H1 (cell line): ENCODE measurements at regions not wholly inside any gene's neighbourhood (a gene's known extent, or its start where the extent isn't known, plus 50 kb on each side); places are given as distances from the start of the nearest gene placed in this dataset.

Experiments
- CTCF ChIA-PET: fragments of 300-600 bp; sonication (Branson Sonifier 250); formaldehyde crosslinking; loops from one replicate; lab custom pipeline; 2021; ENCODE audit not compliant: partially characterized antibody; lab: Charles Lee
- POLR2A ChIA-PET: fragments of 300-600 bp; sonication (Branson Sonifier 250); formaldehyde crosslinking; loops from one replicate; lab custom pipeline; 2021; ENCODE audit warnings: inconsistent platforms; ENCODE audit not compliant: partially characterized antibody; lab: Charles Lee
- DNase-seq, 2 experiments: peaks; one replicate each; pipeline versions ENCODE4 v3.0.0 to v3.0.0-alpha.2; 2010 to 2022; ENCODE audit warnings: low spot score in 2 of 2, low read depth in 1 of 2, mixed read lengths in 1 of 2
- FAIRE-seq: peaks from 2 replicates; lab custom pipeline; 2011; peaks lifted over from hg19 to GRCh38; lab: Jason Lieb, UNC
- H2AFZ ChIP-seq: 2 replicates; pipeline ENCODE4 v1.8.1; 2012; ENCODE audit warnings: low read length, inconsistent platforms
- H2AK5ac ChIP-seq: 2 replicates; pipeline ENCODE4 v1.6.1; 2013; ENCODE audit warnings: low read depth, low read length
- H2BK120ac ChIP-seq: replicated peaks from 2 replicates; pipeline ENCODE3; 2013; ENCODE audit warnings: low read depth, low read length, inconsistent platforms
- H2BK12ac ChIP-seq: 2 replicates; pipeline ENCODE4 v1.6.1; 2013; ENCODE audit warnings: low read depth, low read length
- H2BK15ac ChIP-seq: 2 replicates; pipeline ENCODE4 v1.6.1; 2013; ENCODE audit warnings: low read length
- H2BK20ac ChIP-seq: 2 replicates; pipeline ENCODE4 v1.6.1; 2013; ENCODE audit warnings: low read length
- H2BK5ac ChIP-seq: 2 replicates; pipeline ENCODE4 v1.6.1; 2013; ENCODE audit warnings: low read depth, low read length
- H3K14ac ChIP-seq: 2 replicates; pipeline ENCODE4 v1.6.1; 2013; ENCODE audit warnings: inconsistent platforms; ENCODE audit not compliant: insufficient read length
- H3K18ac ChIP-seq: 2 replicates; pipeline ENCODE4 v1.6.1; 2013; ENCODE audit warnings: low read length; ENCODE audit errors: extremely low read depth
- H3K23ac ChIP-seq: 2 replicates; pipeline ENCODE4 v1.6.1; 2013; ENCODE audit warnings: inconsistent platforms; ENCODE audit not compliant: insufficient read length
- H3K23me2 ChIP-seq: 2 replicates; pipeline ENCODE4 v1.6.1; 2013; ENCODE audit warnings: low read depth, low read length
- H3K27ac ChIP-seq: 2 replicates; pipeline ENCODE4 v1.6.1; 2011; ENCODE audit warnings: low read depth, low read length, inconsistent platforms
- H3K27me3 ChIP-seq, 4 experiments: replicated peaks in 1 of 4; 1 replicate in 1 of 4; 2 replicates in 3 of 4; pipeline versions ENCODE4 v1.6.1 to v1.8.1; 2011 to 2013; ENCODE audit warnings: low read length in 3 of 4, mild to moderate bottlenecking in 3 of 4, inconsistent platforms in 2 of 4, mixed read lengths in 2 of 4, moderate library complexity in 1 of 4; ENCODE audit not compliant: control insufficient read depth in 3 of 4, insufficient read depth in 3 of 4; ENCODE audit errors: extremely low read depth in 1 of 4
- H3K36me3 ChIP-seq, 4 experiments: 2 replicates each; pipeline versions ENCODE4 v1.6.1 to v1.8.1; 2011 to 2013; ENCODE audit warnings: mild to moderate bottlenecking in 4 of 4, low read length in 3 of 4, moderate library complexity in 2 of 4, control low read depth in 1 of 4, inconsistent platforms in 1 of 4; ENCODE audit not compliant: insufficient read depth in 4 of 4, control insufficient read depth in 2 of 4
- H3K4ac ChIP-seq: replicated peaks from 2 replicates; pipeline ENCODE3; 2013; ENCODE audit warnings: low read length, low read depth, mixed read lengths, inconsistent platforms; ENCODE audit not compliant: insufficient read length
- H3K4me1 ChIP-seq, 4 experiments: replicated peaks in 1 of 4; 1 replicate in 1 of 4; 2 replicates in 3 of 4; pipeline versions ENCODE4 v1.6.1 to v1.8.1; 2011 to 2013; ENCODE audit warnings: low read length in 3 of 4, inconsistent platforms in 2 of 4, mixed read lengths in 1 of 4; ENCODE audit not compliant: insufficient read depth in 4 of 4, control insufficient read depth in 3 of 4
- H3K4me2 ChIP-seq, 2 experiments: 2 replicates each; pipeline versions ENCODE4 v1.6.1 to v1.8.1; 2011 to 2013; ENCODE audit warnings: low read depth in 2 of 2, low read length in 2 of 2, control low read depth in 1 of 2, inconsistent platforms in 1 of 2, mild to moderate bottlenecking in 1 of 2; ENCODE audit not compliant: insufficient read depth in 1 of 2
- H3K4me3 ChIP-seq, 4 experiments: fragments of 200-600, 300-600 bp in 1 of 4; sonication (generic), shearing (Covaris generic), sonication (Bioruptor Twin) in 1 of 4; 2 replicates each; pipeline versions ENCODE4 v1.5.1 to v1.8.1; 2011 to 2016; ENCODE audit warnings: low read length in 4 of 4, low read depth in 3 of 4, control low read depth in 2 of 4, inconsistent platforms in 2 of 4, mild to moderate bottlenecking in 2 of 4, mixed read lengths in 1 of 4, moderate library complexity in 1 of 4; ENCODE audit not compliant: insufficient read depth in 2 of 4; ENCODE audit errors: extremely low read depth in 1 of 4
- H3K56ac ChIP-seq: replicated peaks from 2 replicates; pipeline ENCODE3; 2013; ENCODE audit warnings: low read depth, mild to moderate bottlenecking, mixed read lengths, low read length, inconsistent platforms; ENCODE audit not compliant: insufficient read length
- H3K79me1 ChIP-seq: 2 replicates; pipeline ENCODE4 v1.6.1; 2013; ENCODE audit warnings: low read depth, low read length, control low read depth
- H3K79me2 ChIP-seq, 2 experiments: 2 replicates each; pipeline versions ENCODE4 v1.6.1 to v1.8.1; 2012 to 2013; ENCODE audit warnings: low read length in 2 of 2, mild to moderate bottlenecking in 2 of 2, inconsistent platforms in 1 of 2; ENCODE audit not compliant: insufficient read depth in 2 of 2, control insufficient read depth in 1 of 2
- H3K9ac ChIP-seq, 4 experiments: replicated peaks in 1 of 4; 1 replicate in 1 of 4; 2 replicates in 3 of 4; pipeline versions ENCODE4 v1.6.1 to v1.8.1; 2011 to 2013; ENCODE audit warnings: low read depth in 3 of 4, low read length in 3 of 4, control low read depth in 2 of 4, mild to moderate bottlenecking in 2 of 4, moderate library complexity in 2 of 4, inconsistent platforms in 1 of 4; ENCODE audit errors: extremely low read depth in 1 of 4
- H3K9me3 ChIP-seq, 2 experiments: 2 replicates each; pipeline versions ENCODE4 v1.6.1 to v1.8.1; 2012 to 2013; ENCODE audit warnings: mild to moderate bottlenecking in 2 of 2, moderate library complexity in 2 of 2, control low read depth in 1 of 2, inconsistent platforms in 1 of 2, low read depth in 1 of 2, low read length in 1 of 2, mixed read lengths in 1 of 2; ENCODE audit not compliant: insufficient read depth in 2 of 2
- H4K20me1 ChIP-seq, 2 experiments: replicated peaks in 1 of 2; 2 replicates each; pipeline versions ENCODE3 to v1.8.1; 2011 to 2013; ENCODE audit warnings: inconsistent platforms in 2 of 2, low read length in 2 of 2, mild to moderate bottlenecking in 1 of 2; ENCODE audit not compliant: insufficient read depth in 2 of 2, control insufficient read depth in 1 of 2
- H4K5ac ChIP-seq: 2 replicates; pipeline ENCODE4 v1.6.1; 2013; ENCODE audit warnings: low read length, low read depth, mixed read lengths, inconsistent platforms; ENCODE audit not compliant: insufficient read length
- H4K8ac ChIP-seq: 2 replicates; pipeline ENCODE4 v1.8.0; 2013; ENCODE audit warnings: mild to moderate bottlenecking, moderate library complexity, low read length, inconsistent platforms; ENCODE audit not compliant: insufficient read depth; ENCODE audit errors: extremely low read depth
- H4K91ac ChIP-seq: replicated peaks from 2 replicates; pipeline ENCODE3; 2013; ENCODE audit warnings: low read length, mixed read lengths, inconsistent platforms; ENCODE audit not compliant: insufficient read length
- CBX8 ChIP-seq: fragments of 300-800, 300-1000 bp; sonication (generic); IDR thresholded peaks from 2 replicates; pipeline ENCODE4 v1.7.1; 2016; ENCODE audit warnings: low read depth, low read length, borderline replicate concordance
- CHD1 ChIP-seq: IDR thresholded peaks from 2 replicates; pipeline ENCODE4 v1.6.1; 2012; ENCODE audit warnings: low read depth, low read length, improper control_type of control experiment
- HDAC2 ChIP-seq, 2 experiments: fragments of 300-600 bp in 1 of 2; sonication (generic) in 1 of 2; IDR thresholded peaks; 2 replicates each; pipeline ENCODE4 v1.6.1; 2011 to 2012; ENCODE audit warnings: low read depth in 2 of 2, low read length in 2 of 2, mild to moderate bottlenecking in 2 of 2, moderate library complexity in 2 of 2, borderline replicate concordance in 1 of 2, inconsistent platforms in 1 of 2
- HDAC6 ChIP-seq: IDR thresholded peaks from one replicate; pipeline ENCODE4 v1.7.1; 2012; ENCODE audit warnings: low read depth, mild to moderate bottlenecking, inconsistent platforms, low read length, moderate library complexity
- NANOG ChIP-seq: IDR thresholded peaks from 2 replicates; pipeline ENCODE4 v1.6.1; 2011; ENCODE audit warnings: low read length, low read depth, mild to moderate bottlenecking, inconsistent platforms; ENCODE audit not compliant: insufficient read depth, poor library complexity, severe bottlenecking
- SUZ12 ChIP-seq: fragments of 200-600 bp; sonication (generic); IDR thresholded peaks from 2 replicates; pipeline ENCODE4 v1.6.1; 2012; ENCODE audit warnings: mild to moderate bottlenecking, inconsistent platforms, low read length, moderate library complexity, mixed read lengths
- WGBS, 2 experiments: shearing (Covaris generic) in 1 of 2; methylation state at CpG; one replicate each; pipeline versions ENCODE4 v1.1.6 to v1.1.7; 2013 to 2015; ENCODE audit warnings: low lambda C conversion rate in 2 of 2, mixed read lengths in 2 of 2, inconsistent platforms in 1 of 2, low coverage in 1 of 2, missing lambda C conversion rate in 1 of 2; ENCODE audit not compliant: insufficient replicate concordance in 2 of 2, insufficient coverage in 1 of 2, insufficient read length in 1 of 2; ENCODE audit errors: extremely low coverage in 1 of 2, missing lambda C conversion rate in 1 of 2; 5-methylcytosine and 5-hydroxymethylcytosine counted together

GRCh38 chr7:106512217-106512616 is 148.7 kb downstream of the CCDC71L start:
- Histone ChIP-seq H2BK120ac (no peak overlapping the region), H3K9ac (no peak overlapping the region), H3K4ac (no peak overlapping the region), H2AK5ac (no peak overlapping the region), H3K14ac (no peak overlapping the region), H3K56ac (no peak overlapping the region), H3K36me3 (no peaks in the 10 kb centered on the region), H3K23me2 (no peaks in the 10 kb centered on the region), H3K79me2 (no peaks in the 10 kb centered on the region), H3K27me3 (no peaks in the 10 kb centered on the region), H3K9me3 (no peaks in the 10 kb centered on the region), H4K5ac (no peak overlapping the region), H3K79me1 (no peaks in the 10 kb centered on the region), H2BK15ac (no peak overlapping the region), H3K18ac (no peak overlapping the region), H2BK20ac (no peak overlapping the region), H3K4me1 (no peaks in the 10 kb centered on the region), H3K4me3 (no peak overlapping the region), H2AFZ (no peak overlapping the region), H3K4me2 (no peak overlapping the region), H3K23ac (no peak overlapping the region), H4K91ac (no peak overlapping the region), H2BK12ac (no peak overlapping the region), H4K20me1 (no peaks in the 10 kb centered on the region), H4K8ac (no peak overlapping the region), H3K27ac (no peak overlapping the region), H2BK5ac (no peak overlapping the region)
- no peak for DNase-seq
- WGBS, 2 experiments = 90% methylated on average over 2 of the region's 2 CpGs; no CpG with 5 or more reads in 1 of the 2 experiments
- POLR2A ChIA-PET = no interaction called here
- CTCF ChIA-PET = interaction anchor here (1.1 to 1.6 kb wide), 2 partner anchors 20 to 50 kb away, joined by 3 read pairs; no protein-coding TSS in a partner anchor
- TF ChIP-seq NANOG = no peak
- no peak for TF ChIP-seq SUZ12
- no peak for TF ChIP-seq HDAC2 (IDR thresholded peaks at IDR 0.05; ENCODE audit: borderline replicate concordance in 1 of 2, low read depth in 2 of 2, low read length in 2 of 2)
- TF ChIP-seq CBX8 = no peak
- TF ChIP-seq CHD1 = no peak
- TF ChIP-seq HDAC6 = no peak
- FAIRE-seq = no peak
